Stimulated activated CD4-positive, alpha-beta T cell treated with anti-CD3 and anti-CD28 coated beads, Interleukin-1b, Interleukin-23, amount 100 ng/mL, for 48 hours (primary cell): ENCODE measurements at regions not wholly inside any gene's neighbourhood (a gene's known extent, or its start where the extent isn't known, plus 50 kb on each side); places are given as distances from the start of the nearest gene placed in this dataset.

ENCODE experiments used
- DNase-seq: peaks from one replicate; pipeline ENCODE4 v3.0.0-alpha.2; 2020

DNA sequence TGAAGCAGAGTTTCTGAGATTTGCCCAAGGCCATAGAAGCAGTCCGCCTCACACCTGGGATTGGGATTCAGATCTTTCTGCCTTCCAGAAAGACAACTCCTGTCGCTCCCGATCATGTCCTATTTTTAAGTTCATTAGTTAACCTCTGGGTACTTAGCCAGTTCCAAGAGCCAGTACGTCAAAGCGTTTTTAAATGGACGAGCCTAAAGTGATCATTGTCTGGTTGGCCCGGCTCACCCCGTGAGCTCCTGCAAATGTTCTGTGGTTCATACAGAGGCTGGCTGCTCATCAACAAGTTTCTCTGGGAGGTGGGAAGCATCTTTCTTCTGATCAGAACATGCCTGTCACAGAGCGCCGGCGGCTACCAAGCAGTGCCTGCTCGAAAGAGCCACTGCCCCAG is 554.5 kb upstream of the WWC1 start:
- DNase-seq, result no peak

DNA sequence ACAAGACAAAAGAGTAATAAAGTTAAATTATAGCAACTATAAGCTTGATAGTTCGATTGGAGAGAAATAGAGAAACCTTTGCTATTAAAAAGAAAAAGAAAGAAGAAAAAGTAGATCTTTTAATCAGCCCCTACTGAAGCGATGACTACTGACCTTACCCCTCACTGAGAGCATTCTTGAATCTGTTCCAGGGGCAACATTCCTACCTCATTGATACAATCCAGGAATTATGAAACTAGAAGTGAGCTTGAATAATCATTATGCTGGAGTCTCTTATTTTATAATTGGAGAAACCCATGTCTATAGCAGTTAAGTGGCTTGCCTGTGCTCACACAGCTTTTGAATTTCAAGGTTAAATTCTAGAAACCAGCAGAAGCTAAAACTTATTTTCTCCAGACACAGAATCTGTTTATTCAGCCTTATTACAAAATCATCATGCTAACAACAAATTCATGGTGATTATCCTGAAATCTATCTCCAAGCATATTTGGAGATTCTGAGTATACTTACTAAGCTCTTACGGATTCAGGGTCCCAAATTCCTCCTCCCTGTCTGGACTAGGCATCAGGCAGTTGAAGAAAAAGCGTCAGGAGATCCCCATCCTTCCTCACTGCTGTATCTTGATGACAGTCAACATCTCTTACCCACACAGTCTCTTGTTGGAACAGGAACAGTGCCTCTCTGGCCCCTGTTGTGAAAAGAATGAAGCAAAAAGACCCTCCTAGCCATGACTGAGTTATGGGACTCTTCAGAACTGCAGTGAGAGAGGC is 547.6 kb upstream of the WWC1 start:
- no peak for DNase-seq

DNA sequence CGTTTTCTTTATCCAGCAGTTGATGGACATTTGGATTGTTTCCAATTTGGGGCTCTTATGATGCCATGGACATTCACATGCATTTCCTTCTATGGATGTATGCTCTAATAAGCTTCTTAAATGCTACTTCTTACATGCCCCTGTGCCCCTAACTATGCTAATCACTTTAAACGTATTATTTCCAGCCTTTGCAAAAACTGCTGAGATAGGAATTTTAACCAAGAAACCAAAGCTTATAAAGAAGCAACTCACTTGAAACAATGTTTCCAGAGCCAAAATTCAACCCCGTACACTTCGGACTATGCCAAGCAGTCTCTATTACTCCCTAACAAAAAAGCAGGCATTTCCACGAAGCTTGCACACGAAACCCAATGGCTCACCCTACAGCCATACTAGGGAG is 545.6 kb upstream of the WWC1 start:
- no peak for DNase-seq

DNA sequence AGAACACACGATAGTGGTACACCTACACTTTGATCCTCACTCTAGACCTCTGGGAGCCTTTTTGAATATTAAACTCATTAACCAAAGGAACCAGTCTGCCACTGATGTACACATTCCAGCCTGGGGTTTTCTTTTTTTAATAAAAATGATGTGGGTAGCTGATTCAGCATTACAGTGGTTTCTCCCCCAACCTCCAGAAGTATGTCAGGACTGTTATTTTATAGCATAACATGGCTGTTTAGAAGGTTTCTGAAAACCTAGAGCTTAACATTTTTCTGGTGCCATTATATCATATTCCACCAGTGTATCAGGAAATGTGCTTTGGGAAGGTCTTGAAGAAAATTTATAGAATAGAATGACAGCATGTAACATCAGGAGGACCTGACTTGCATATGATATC is 540.9 kb upstream of the WWC1 start:
- no peak for DNase-seq

DNA sequence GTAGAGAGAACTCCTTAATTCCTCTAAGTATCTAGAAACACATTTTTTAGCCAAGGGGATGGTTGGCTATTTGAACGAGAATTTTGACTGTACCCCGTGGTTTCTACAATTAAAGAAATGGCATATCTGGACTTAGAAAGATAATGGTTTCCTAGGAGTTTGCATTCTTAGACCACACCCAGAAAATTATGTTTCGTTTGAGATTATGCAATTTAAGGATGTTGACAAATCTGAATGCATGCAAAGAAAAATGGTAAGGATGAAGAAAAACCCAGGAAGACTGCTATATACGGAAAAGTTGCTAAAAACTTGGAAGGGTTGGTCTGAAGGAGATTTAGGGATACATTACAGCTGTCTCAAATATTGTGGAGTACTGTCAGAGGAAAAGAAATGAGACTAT is 538.5 kb upstream of the WWC1 start:
- DNase-seq, result no peak

DNA sequence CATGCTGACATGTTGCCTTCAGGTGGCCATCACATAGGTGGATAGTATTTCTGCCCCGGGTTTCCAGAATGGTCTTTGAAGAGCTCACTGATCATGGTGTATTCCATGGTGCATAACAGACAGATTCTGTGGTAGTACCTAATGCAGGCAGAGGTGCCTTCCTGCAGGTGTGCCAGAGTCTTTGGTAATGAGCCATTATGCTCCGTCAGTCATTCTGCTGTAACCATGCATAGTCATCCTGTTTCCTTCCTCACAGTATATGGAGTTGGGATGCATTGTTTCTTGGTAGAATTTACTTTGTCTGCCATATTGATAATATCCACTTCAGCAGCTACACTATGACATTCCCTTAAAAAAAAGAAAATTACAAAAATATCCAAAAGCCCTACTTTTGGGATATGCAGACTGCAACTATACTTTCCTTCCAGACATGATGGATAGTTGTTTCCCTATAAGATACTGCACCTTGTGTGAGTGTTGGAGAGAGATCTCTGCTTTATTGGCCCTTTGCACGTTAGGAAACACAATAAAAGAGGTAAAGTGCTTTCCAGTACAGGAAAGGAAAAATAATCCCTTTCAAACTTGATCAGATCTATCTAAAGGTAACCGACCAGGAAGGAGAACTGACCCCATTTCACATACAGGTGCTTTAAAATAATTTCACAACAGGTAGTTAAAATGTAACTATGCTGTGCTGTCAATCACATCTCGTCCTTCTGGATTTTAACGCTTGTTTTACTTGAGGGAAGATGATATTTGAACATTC is 537.5 kb upstream of the WWC1 start:
- DNase-seq, result no peak

DNA sequence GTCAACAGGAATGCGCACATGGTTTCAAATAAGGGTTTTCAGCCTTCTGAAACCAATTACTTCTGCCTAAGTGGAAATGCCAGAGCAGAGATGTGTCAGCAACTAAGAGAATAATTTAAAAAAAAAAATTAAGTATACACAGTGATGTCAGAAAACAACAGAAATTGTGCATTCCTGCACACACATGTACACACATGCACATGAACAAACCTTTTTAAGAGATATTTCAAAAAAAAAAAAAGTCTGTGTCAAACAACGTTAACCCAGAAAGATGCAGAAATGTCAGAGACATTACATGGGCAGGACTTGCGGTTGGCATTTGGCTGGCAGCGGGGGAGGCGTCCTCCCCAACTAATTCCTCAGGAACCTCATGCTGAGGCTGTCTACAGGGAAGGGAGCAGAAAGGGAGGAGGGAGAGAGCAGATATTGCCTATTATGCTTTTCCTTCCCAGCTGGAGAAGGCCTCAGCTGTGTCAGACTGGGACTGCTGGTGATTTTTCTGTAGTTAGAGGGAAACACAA is 536.9 kb upstream of the WWC1 start:
- no peak for DNase-seq

DNA sequence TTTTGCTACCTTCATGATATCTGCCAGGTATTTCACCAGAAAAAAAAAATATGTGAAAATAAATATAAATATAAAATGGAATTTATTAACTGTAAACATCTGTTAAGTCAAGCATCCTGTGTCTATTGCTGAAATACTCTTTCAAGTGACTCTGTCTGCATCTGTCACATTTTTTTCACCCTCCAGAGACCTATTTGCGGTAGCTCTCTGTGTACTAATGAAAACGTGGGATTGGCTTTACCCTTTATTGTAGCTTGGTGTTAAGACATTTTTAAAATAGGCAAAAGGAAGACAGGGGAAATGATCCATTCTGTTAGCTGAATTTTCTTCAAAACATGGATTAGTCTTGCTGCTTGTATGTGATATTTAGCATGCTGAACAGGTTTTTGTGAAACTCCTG is 536.0 kb upstream of the WWC1 start:
- no peak for DNase-seq

DNA sequence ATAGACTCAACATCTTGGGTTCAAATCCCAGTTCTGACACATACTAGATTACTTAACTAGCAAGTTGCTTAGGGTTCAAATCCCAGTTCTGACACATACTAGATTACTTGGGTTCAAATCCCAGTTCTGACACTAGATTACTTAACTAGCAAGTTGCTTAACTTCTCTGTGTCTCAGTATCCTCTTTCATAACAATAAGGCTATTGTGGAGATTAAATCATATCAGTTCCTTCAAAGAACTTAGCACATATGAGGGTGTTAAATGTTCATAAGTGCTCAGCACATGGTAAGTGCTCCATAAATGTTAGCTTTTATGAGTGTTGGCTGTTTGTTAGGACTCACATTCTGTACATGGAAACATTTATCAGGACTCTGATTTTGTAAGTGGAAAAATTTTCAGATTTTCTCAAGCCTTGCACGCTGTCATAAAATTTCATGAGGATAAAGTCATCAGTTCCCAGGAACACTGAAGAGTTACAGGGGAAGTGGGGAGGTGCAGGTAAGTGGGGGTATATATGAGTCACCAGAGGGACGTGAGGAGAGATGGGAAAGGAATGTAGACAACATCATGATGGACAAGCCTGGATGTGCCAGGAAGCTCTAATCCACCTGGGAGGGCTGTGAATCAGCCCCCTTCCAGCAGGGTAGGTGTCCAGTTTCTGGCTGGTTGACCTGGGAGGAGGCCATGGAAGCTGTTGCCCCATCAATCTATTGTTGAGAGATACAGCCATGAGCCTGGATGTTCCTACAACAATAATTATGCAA is 532.2 kb upstream of the WWC1 start:
- DNase-seq, result no peak

DNA sequence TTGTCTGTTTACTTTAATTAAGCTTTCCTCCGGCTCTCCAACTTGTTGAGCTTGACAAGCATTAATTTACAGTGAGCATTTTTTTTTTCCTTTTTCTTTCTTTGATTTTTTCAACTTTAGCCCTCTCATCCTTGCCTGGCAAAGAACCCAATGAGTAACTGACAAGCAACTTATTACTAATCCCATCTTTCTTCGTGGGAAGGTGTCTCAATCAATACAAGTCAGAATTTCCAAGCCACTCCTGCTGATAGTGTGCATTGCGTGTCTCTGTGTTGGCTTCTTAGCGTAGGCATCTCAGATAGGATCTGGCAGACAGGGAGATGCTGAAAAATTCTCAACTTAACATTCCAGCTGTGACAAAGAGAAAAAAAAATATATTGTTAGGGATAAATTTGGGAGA is 527.7 kb upstream of the WWC1 start:
- DNase-seq, result no peak

DNA sequence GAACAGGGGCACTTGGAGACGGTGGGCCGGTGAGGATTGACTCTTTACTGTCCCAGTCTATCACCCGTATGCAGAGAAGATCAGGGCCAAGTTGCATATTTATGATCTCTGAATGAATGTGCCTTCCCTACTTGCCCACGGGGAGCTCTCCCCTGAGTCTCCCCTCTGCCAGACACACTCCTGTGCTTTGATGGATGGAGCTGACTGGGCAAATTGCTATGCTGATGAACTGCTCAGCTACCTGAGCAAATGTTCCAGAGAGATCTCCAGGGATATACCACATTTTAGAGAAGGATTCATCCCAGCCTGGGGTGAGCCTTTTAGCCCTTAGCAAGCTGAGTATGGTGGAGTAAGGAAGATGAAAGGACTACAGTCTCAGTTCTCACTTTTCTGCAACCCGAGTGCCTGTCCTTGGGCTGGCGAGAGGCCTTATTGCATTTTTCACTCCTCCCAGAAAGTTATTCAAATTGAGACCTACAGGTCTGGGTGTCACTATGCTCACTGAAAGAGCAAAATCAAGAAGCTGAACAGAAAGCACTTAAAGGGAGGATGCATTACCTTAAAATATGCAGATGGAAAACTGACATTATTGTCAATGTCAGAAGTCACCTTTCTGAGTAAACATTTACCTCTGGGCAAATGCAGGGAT is 526.7 kb upstream of the WWC1 start:
- DNase-seq, result no peak

DNA sequence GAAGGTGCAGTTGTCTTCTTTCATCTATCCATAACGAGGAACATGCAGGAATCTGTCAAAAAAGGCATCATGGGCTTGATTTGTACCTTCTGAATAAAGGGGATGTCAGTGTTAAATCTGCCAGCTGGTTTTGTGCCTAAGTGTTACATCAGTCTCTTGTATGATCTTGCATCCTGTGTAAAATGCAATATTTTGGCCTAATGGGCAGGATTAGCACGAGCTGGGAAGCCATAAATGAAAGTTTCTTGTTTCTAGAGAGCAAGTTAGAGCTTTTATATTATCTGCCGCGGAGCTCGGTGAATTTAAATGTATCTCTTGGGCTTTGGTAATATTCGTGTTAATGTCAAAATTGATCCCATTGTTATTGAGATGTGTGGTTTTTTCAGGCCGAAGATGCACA is 526.1 kb upstream of the WWC1 start:
- DNase-seq, result no peak

DNA sequence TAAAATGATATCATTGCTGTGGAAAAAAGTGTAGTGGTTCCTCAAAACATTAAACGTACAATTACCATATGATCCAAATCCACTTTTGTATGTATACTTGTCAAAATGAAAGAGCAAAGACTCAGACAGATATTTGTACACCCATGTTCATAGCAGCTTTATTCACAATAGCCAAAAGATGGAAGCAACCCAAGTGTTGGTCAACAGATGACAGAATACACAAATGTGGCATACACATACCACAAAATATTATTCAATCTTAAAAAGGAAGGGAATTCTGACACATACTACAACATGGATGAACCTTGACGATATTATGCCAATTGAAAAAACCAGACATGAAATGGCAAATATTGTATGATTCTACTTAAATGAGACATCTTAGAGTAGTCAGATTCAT is 524.5 kb upstream of the WWC1 start:
- no peak for DNase-seq

DNA sequence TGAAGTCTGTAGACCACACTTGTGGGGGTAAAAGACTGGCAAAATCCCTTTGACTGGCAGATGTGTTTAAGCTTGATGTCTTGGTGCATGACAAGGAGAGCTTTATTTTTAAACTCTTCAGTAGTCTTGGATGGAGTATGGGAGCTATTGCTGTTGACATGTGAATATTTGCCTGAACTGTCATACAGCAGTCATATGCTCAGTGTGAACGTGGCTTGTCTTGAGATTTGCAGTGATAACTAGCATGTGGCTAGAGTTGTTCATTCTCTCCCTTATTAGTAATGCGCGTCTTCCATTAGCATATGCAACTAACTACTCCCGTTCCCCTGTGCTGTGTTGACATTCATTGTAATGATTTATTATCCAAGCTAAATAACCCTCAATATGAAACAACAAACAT is 523.6 kb upstream of the WWC1 start:
- DNase-seq, result no peak

DNA sequence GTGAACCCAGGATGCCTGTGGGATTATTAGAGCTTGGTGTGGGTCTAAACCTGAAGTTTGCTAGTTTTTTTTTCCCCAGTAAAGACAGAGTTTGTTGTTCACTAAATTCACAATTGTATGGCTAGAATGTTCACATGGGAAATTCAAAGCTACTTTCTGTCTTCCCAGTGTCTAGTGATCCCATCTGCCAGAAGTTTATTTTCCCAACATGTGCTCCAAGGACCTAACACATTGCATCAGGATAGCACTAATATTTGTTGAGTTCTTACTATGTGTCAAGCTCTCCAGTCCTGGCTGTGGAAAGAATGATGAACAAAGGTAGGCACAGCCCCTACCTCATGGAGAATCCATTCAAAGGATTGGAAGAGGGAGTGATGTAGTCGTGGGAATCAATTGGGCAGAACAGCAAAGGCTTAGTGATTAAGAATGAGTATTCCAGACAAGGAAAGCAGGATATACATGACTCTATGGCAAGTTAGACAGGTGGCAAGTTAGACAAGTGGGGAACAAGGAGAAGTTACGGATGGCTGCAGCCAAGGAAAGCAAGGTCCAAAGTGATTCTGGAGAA is 521.5 kb upstream of the WWC1 start:
- DNase-seq, result no peak

DNA sequence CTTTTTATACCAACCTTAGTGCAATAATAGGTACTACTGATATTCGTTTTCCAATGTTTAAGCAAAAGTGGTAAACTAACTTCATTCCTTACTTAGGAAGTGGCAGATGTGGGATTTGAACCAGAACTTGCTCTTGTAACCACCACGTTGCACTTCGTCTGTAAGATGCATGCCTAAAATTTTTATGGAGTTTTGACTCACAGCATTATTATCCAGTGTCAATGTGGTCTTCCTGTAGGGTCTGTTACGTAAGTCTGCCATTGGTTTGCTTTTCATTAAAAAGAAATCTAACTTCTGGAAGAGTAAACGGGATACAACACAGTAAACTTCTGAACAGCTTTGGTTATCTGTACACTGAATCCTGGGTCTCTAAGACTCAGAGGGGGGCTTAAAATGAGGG is 521.0 kb upstream of the WWC1 start:
- no peak for DNase-seq

DNA sequence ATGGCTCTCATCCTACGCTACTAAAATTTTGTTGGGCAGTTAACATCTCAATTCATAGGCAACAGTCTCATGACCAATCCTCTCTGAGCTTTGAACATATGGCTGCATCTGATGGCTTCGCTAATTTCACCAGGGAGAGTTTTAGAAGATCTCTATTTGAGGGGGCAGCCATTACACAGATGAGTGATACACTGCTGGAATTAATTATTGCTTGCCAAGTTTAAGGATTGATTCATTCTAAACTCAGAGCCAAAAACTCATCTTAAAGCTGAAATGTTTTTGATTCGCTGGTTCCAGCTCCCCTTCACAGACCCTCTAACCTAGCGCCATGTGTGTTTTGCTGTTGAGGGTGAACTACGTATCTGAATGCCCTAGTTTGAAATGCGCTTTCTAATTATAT is 519.9 kb upstream of the WWC1 start:
- no peak for DNase-seq

DNA sequence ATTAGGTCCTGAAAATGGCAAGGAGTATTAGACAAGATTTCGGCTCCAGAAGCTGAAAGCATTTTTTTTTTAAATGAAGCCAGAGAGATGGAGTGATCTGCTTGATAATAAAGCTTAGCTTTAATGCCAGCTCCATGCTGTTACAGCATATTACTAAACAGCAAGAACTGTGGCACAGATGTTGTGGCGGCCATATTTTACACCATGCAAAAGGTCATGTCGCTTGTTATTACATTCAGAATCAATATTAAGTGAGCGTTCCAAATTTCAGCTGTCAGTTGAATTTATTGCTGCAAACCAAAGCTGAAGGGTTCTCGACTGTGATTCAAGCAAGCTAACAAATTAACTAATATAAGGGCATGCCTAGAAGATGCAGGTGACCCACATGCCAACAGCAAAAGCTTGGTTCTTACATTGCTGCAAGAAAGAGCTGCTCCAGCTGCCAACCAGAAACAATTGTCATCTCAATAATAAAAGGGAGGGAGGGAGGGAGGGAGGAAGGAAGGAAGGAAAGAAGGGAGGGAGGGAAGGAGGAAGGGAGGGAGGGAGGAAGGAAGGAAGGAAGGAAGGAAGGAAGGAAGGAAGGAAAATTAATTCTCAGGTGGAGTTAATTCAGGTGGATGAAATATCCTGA is 517.7 kb upstream of the WWC1 start:
- DNase-seq, result no peak

DNA sequence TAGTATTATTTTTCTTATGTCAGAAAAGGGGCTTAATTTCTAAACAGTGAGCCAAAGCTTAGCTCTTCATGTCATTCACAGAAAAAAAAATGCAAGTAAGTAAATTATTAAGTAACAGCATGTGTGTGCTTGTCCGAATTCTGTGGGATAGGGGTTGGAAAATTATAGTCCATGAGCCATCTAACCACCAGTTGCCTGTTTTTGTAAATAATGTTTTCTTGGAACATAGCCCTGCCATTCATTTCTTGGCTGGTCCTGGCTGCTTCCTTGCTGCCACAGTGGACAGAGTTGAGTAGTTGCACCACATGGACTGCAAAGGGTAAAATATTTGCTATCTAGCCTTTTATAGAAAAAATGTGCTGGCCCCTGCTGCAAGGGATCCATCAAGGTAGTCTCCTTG is 513.7 kb upstream of the WWC1 start:
- no peak for DNase-seq

DNA sequence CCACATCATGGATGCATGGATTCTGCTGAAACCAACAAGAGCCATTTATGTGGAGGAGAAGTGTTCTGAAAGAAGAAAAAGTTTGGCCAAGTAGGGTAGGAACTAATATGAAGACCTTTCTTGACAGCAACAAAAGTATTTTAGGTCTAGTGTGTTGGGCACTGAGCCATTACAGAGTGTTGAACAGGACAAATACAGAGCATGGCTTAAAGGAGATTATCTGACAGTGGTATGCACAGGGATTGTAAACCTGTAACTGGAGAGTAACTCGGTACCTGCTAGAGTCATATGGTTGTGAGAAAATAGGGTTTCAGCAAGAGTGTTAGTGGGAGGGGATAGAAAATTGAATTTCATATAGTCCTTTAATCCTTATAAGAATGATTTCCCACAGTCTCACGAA is 513.2 kb upstream of the WWC1 start:
- no peak for DNase-seq

DNA sequence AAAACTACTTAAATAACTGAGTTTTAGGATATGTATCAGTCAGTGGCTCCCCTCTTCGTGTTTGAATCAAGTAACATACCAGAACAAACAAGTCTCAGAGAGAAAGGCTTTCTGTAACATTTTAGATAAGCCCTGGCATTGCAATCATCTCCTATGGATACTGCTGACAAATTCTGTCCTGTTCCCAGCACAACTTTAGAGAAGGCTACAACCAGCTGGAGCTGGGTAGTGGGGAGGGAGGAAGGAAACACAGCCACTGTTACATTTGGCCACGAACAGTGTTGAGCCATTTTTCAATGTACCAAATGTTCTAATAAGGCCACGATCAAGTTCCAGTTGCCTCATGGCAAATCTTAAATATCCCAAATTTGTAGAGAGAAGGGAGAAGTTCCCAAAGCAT is 511.8 kb upstream of the WWC1 start:
- no peak for DNase-seq

DNA sequence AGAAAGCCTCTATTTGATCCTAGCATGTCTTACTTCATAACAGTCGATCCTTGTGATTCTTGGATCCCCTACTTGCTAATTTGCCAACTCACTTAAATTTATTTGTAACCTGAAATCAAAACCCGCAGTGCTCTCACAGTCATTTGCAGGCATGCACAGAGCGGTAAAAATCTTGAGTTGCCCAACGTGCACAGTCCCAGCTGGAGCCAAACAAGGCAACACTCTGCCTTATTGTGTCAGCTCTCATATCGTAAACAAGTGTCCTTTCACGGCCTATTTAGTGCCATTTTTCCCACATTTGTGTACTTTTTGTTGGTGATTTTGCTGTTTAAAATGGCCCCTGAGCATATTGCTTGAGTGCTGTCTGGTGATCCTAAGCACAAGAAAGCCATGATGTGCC is 511.3 kb upstream of the WWC1 start:
- no peak for DNase-seq
